Neural cell (in vitro differentiated cells): ENCODE measurements at regions not wholly inside any gene's neighbourhood (a gene's known extent, or its start where the extent isn't known, plus 50 kb on each side); places are given as distances from the start of the nearest gene placed in this dataset.

ENCODE experiments used
- MXI1 ChIP-seq: fragments of 450-650 bp; conservative IDR thresholded peaks from 2 replicates; pipeline ENCODE4 v1.6.1; 2014; ENCODE audit warnings: antibody characterized with exemption, mild to moderate bottlenecking; ENCODE audit not compliant: poor library complexity, severe bottlenecking
- TAF1 ChIP-seq: IDR thresholded peaks from 2 replicates; pipeline ENCODE4 v1.6.1; 2012; ENCODE audit warnings: low read depth
- TF ChIP-seq, protein P1 (sequence below): fragments of 450-650 bp; IDR thresholded peaks from 2 replicates; pipeline ENCODE4 v1.5.1; 2014; ENCODE audit warnings: antibody characterized with exemption, mild to moderate bottlenecking, moderate library complexity; ENCODE audit not compliant: poor library complexity, severe bottlenecking

DNA sequence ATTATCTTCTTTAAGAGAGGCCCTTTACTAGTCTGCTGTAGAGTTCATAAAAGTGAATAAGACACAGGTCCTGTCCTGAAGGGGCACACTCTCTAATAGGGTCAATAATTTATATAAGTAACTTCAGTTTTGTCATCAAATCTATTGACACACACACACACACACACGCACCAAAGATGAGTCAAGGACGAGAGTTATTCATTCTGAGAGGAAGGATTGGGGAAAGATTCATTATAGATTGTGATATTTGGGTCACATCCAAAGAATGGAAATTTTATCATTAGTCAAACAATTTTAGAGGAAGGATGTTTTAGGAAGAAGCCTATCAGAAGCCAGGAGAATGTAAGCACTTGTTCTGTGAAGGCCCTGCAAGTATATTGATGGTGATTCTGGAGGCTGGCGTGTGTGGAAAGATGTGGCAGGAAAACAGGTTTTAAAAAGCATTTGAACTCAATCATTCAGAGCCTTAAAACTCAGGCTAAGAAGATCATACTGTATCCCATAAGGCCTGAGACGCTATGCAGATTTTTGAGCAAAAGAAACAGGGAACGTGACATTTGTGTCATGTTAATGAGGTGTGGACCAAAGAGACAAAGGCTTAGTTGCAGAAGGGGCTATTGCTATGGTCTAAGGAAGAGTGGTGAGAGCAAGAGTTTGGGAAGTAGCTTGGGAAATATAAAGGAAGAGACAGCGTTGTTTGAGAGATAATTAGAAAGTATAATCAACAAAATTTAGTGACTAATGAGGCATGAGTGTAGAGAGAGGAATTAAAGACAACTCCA is 161.4 kb upstream of the PREP start:
- TF ChIP-seq, protein P1, sequence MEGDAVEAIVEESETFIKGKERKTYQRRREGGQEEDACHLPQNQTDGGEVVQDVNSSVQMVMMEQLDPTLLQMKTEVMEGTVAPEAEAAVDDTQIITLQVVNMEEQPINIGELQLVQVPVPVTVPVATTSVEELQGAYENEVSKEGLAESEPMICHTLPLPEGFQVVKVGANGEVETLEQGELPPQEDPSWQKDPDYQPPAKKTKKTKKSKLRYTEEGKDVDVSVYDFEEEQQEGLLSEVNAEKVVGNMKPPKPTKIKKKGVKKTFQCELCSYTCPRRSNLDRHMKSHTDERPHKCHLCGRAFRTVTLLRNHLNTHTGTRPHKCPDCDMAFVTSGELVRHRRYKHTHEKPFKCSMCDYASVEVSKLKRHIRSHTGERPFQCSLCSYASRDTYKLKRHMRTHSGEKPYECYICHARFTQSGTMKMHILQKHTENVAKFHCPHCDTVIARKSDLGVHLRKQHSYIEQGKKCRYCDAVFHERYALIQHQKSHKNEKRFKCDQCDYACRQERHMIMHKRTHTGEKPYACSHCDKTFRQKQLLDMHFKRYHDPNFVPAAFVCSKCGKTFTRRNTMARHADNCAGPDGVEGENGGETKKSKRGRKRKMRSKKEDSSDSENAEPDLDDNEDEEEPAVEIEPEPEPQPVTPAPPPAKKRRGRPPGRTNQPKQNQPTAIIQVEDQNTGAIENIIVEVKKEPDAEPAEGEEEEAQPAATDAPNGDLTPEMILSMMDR, result no peak
- TF ChIP-seq TAF1, result no peak
- TF ChIP-seq MXI1, result no peak
